ENCODE measurements at regions not wholly inside any gene's neighbourhood (a gene's known extent, or its start where the extent isn't known, plus 50 kb on each side); places are given as distances from the start of the nearest gene placed in this dataset.

DNA sequence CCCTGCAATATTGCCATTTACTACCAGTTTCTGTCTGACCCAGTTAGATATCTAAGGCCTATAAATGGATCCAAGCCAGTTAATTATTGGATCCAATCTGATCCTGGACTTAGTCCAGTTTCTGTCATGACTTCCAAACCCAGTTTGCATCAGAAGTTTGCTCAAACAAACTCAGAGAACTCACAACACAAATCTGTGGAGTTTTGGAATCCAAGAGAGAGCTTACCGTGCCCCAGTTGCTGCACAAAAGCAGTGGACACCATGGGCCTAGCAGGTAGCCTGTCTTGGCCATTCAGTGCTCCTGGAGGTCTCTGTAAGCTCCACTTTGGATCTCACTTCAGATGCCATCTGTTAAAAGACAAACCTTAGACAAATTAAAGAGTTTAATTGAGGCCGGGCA is 174.5 kb downstream of the AASDH start:
- TF ChIP-seq, protein P1, sequence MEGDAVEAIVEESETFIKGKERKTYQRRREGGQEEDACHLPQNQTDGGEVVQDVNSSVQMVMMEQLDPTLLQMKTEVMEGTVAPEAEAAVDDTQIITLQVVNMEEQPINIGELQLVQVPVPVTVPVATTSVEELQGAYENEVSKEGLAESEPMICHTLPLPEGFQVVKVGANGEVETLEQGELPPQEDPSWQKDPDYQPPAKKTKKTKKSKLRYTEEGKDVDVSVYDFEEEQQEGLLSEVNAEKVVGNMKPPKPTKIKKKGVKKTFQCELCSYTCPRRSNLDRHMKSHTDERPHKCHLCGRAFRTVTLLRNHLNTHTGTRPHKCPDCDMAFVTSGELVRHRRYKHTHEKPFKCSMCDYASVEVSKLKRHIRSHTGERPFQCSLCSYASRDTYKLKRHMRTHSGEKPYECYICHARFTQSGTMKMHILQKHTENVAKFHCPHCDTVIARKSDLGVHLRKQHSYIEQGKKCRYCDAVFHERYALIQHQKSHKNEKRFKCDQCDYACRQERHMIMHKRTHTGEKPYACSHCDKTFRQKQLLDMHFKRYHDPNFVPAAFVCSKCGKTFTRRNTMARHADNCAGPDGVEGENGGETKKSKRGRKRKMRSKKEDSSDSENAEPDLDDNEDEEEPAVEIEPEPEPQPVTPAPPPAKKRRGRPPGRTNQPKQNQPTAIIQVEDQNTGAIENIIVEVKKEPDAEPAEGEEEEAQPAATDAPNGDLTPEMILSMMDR (IDR thresholded peaks at IDR 0.05; ENCODE audit: low read depth, low read length): no peak
- no peak for DNase-seq (ENCODE audit: extremely low read depth, low read depth)

DNA sequence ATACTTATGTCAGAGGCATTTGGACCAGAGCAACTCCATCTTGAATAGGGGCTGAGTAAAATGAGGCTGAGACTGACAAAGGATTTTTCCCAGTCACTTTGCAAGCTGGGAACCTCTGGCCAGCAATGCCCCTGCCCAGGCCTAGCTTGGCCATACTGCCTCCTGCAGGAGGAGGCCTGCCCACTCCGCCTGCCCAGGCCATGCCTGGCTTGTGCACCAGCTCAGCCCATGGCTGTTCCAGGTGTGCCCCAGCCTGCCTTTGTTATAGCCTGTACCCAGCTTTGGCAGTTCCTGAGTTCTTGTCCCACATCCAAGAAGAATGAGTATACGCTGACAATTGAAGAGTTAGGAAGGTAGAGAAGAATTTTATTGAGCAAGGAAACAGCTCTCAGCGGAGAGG is 176.1 kb downstream of the AASDH start:
- no peak for DNase-seq (ENCODE audit: extremely low read depth, low read depth)
- TF ChIP-seq, protein P1 (IDR thresholded peaks at IDR 0.05; ENCODE audit: low read depth, low read length): no peak

DNA sequence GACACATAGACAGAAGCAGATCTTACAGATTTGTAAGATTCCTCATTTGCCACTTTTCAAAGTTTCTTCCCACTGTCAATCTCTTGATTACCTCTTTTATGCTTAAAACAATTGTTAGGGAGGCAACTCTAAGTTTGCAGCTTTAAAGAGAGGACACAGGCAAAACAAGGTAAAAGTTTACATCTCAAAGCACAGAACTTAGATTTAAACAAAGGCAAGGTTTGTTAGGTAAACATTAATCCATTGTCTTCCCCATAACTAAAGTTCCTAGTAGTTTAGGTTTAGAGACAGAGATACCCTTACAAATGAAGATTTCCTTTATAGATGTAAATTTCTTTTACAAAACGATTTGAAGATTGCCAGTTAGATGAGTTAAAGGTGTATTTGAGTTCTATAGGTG is 176.9 kb downstream of the AASDH start:
- TF ChIP-seq, protein P1 (IDR thresholded peaks at IDR 0.05; ENCODE audit: low read depth, low read length): no peak
- DNase-seq (ENCODE audit: extremely low read depth, low read depth): no peak

DNA sequence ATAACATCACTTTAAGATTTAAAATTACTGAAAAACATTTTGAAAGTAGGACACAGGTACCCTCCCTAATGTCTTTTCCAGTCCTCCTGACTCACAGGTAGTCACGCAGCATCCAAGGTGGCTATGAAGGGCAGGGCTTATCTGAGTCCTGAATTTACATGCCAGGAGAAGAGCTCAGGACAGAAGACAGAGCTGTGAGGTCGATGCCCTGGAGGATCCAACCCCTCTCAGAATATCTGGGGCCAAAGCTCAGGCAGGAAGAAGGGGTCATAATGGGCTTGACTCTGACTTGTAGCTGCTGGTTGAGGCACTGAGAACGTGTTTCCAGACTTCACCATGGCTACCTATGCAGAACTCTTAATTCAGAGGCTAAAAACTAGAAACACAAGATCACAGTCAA is 177.5 kb downstream of the AASDH start:
- TF ChIP-seq, protein P1 (IDR thresholded peaks at IDR 0.05; ENCODE audit: low read depth, low read length): no peak
- DNase-seq (ENCODE audit: extremely low read depth, low read depth): no peak

DNA sequence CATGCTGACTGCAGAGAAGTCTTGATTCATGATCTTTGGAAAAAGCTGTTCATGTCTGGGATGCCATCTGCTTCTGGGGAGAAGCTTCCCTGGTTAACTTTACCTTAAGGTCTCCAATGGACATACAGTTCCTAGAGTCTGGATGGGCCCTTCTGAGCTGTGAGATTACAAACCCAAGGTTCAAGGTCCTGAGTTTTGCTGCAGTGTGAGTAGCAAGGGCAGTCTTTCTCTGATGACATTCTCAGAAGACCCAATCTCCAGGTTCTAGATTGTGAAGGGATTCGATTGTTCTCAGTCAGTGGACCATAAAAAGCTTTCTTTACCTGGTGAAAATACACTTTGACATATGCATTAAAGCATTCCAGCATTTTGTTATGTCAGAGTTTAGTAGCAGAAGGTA is 179.2 kb downstream of the AASDH start:
- TF ChIP-seq, protein P1 (IDR thresholded peaks at IDR 0.05; ENCODE audit: low read depth, low read length): no peak
- DNase-seq (ENCODE audit: extremely low read depth, low read depth): no peak

DNA sequence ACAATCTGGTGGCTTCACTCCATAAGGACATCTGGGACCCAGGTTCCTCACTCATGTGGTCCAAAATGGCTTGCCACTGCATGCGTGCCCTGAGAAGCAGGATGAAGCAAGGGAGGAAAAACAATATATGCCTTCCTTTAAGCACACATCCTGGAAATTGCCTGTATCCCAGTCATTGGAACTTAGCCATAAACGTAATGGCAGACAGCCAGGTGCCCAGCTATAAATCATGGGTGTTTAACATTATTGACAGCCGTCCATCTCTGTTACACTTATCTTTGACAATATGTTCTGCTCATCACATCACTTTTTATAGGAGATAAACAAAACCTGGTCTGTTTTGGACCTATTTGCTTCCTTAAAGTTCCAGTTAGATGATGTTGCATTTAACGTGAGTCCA is 181.0 kb downstream of the AASDH start:
- TF ChIP-seq, protein P1 (IDR thresholded peaks at IDR 0.05; ENCODE audit: low read depth, low read length): no peak
- no peak for DNase-seq (ENCODE audit: extremely low read depth, low read depth)

DNA sequence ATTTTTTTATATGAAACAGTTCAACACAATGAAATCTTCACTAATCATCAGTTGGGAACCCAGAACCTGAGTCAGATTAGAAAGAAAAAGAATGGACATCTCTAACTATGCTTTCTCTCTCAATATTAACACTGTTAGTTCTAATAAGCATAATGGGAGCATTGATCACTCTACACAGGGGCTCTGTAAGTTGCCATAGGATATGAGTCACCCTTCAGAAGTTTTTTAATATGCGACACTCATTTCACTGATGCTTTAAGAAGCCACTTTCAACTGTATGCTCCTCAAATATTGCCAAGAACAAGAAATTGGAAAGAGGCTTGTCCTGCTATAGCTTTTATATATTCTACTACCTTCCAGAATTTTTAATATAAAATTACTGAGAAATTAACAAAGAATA is 187.0 kb downstream of the AASDH start:
- no peak for DNase-seq (ENCODE audit: extremely low read depth, low read depth)
- TF ChIP-seq, protein P1 (IDR thresholded peaks at IDR 0.05; ENCODE audit: low read depth, low read length): no peak

Measured in AG09319 (cell line).